22Rv1 (cell line): ENCODE measurements at regions not wholly inside any gene's neighbourhood (a gene's known extent, or its start where the extent isn't known, plus 50 kb on each side); places are given as distances from the start of the nearest gene placed in this dataset.

Source experiments
- CTCF ChIP-seq: fragments of 450-650 bp; IDR thresholded peaks from 2 replicates; pipeline ENCODE4 v1.5.1; 2017; ENCODE audit warnings: mild to moderate bottlenecking
- ZFX ChIP-seq: fragments of 450-650 bp; IDR thresholded peaks from 2 replicates; pipeline ENCODE4 v1.6.1; 2017; ENCODE audit warnings: antibody characterized with exemption, borderline replicate concordance

GRCh38 chr3:110869736-110870135 lies 201.9 kb upstream of the NECTIN3 start:
- TF ChIP-seq CTCF (no peak), ZFX (no peak)
